ENCODE measurements at regions not wholly inside any gene's neighbourhood (a gene's known extent, or its start where the extent isn't known, plus 50 kb on each side); places are given as distances from the start of the nearest gene placed in this dataset.

- no peak for DNase-seq
These were observed 511.2 kb downstream of the EIPR1 start for GRCh38 chr2:2866459-2866858.

GRCh38 chr2:2862386-2862785 is 515.2 kb downstream of the EIPR1 start:
- DNase-seq: no peak

DNA sequence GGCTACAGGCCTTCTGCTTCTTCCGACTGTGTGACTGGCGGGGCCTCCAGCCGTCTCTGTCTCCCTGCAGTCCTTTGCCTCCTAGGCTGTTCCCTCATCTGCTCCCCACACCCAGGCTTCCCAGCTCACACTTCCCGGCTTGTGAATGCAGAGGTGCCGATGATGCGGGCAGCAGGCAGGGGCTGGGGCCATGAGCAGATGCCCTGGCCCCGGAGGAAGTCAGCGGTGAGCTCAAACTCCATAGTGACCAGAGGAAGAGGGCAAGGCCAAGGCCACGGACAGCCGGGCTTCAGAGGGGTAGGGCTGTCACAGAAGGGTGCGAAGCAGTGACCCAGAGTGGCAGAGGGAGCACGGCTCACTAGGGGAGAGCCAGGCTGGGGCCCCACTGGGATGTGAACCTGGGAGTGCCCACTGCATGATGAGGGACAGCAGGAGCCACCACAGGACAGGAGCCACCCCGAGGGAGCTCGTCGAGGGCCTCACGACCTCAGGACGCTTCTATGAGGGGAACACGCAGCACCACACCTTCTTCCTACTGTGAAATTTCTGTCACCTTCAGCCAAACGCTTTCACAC is 515.9 kb downstream of the EIPR1 start:
- DNase-seq: no peak

DNA sequence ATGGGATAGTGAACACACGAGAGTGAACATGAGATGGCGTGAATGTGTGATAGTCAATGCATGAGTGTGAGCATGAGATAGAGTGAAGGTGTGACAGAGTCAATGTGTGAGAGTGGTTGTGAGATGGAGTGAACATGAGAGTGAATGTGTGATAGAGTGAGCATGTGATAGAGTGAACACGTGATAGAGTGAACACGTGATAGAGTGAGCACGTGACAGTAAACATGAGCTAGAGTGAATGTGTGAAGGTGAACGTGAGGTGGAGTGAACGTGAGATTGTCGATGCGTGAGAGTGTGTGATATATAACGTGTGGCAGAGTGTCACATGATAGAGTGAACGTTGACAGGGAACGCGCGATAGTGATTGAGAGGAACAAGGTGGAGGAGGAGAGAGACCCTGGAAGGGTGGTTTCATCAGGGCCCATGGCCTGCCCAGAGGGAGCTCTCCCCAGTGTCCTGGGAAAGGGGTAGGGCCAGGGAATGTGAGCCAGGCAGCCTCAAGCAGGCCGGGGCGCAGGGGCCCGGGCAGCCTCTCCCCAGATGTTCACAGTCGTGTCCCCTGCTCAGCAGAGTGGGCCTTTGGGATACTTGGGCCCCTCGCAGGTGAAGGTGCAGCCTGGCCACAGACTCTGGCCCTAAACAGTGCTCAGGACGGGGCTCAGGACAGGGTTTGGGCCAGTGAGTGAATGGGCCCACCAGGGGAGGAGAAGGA is 516.9 kb downstream of the EIPR1 start:
- DNase-seq: no peak

DNA sequence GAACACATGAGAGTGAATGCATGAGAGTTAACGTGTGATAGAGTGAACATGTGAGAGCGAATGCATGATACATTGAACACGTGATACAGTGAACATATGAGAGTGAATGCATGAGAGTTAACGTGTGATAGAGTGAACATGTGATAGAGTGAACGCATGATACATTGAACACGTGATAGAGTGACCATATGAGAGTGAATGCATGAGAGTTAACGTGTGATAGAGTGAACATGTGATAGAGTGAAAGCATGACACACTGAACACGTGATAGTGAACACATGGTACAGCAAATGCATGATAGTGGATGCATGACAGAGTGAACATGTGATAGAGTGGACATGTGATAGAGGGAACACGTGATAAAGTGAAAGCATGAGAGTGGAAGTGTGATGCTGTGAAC is 517.9 kb downstream of the EIPR1 start:
- DNase-seq: no peak

DNA sequence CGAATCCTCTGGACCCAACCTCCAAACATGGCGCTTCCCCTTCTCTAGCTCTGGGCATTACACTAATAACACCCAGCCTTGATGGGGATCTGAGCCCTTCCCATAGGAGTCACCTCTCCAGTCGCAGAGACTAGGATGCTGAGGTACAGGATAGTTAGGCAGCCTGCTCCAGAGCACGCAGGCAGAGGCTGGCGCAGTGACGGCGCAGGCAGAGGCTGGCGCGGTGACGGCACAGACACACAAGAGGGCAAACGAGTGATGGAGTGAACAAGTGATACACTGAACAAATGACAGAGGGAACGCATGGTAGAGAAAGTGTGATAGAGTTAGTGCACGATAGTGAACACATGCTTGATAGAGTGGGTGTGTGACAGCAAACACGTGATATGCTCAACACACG is 518.5 kb downstream of the EIPR1 start:
- DNase-seq: no peak

GRCh38 chr2:2856723-2857415 is 520.7 kb downstream of the EIPR1 start:
- no peak for DNase-seq

GRCh38 chr2:2855297-2855696 is 522.3 kb downstream of the EIPR1 start:
- DNase-seq: no peak

GRCh38 chr2:2853346-2853745 is 522.3 kb upstream of the MYT1L start:
- DNase-seq: no peak

DNA sequence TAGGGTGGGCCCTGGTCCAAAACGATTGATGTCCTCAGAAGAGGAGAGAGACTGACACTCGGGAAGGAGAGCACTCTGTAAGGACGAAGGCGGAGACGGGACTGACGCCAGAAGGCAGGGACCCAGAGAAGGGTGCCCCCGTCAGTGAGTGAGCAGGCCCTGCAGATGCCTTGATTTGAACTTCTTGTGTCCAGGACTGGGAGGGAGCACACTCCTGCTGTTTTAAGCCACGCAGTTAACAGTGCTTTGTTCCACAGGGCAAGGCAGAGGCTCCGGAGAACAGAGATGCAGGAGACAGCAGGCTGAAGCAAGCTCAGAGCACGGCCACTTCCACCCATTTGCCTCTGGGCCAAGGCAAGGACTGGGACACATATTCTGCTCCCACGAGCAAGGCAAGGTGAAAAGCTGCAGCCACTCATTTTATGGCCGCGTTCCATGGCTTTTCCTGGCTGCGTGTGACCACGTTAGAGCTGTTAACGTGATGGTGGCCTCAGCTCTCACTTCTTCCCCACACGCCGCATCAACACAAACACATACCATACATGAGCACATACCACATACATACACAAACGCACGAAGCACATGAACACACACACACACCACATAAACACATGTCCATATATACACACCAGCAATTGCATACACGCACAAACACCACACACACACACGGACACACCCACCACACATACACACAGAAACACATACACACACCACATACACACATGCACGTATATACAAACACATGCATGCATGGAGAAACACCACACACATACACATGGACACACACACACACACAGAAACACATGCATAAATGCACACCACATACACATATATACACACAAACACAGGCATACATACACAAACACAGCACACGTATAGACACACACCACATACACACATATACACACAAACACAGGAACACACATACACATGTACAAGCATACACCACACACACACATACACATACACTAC is 521.0 kb upstream of the MYT1L start:
- DNase-seq: no peak

GRCh38 chr2:2851316-2851715 is 520.2 kb upstream of the MYT1L start:
- DNase-seq: no peak

GRCh38 chr2:2850859-2851258 is 519.8 kb upstream of the MYT1L start:
- no peak for DNase-seq

- DNase-seq: no peak
These were observed 519.2 kb upstream of the MYT1L start for GRCh38 chr2:2850218-2850755.

DNA sequence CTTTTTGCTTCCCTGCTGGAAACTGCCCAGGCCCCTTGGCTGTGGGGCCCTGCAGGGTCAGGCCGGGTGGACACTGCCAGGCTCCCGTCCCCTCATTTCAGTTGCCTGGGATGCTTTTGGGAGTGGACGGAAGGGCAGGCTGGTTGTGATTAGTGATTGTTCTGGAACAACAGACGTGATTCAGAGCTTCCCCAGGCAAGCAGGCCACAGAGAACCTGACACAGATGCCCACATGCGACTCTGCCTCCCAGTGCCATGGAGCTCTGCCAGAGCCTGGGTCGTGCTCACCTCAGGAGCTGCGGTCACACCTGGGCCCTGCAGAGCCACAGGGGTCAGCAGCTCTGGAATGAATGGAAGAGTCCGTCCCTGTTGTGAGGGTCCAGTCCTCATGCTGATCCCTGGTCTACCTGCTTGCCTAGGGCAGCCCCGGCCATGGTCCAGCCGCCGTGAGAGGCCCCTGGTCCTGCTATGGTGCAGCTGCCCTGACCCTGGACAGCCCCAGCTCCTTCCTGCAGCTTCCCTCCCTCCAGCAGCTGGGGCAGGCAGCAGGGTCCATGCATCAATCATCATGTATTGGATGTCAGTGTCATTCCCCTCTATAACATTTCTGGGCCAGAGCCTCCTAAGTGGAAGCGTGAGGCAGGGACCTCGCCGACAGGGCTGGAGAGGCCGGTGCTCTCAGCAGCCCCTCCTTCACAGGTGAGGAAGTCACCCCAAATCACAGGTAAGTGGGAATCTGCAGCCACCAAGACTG is 518.6 kb upstream of the MYT1L start:
- no peak for DNase-seq

DNA sequence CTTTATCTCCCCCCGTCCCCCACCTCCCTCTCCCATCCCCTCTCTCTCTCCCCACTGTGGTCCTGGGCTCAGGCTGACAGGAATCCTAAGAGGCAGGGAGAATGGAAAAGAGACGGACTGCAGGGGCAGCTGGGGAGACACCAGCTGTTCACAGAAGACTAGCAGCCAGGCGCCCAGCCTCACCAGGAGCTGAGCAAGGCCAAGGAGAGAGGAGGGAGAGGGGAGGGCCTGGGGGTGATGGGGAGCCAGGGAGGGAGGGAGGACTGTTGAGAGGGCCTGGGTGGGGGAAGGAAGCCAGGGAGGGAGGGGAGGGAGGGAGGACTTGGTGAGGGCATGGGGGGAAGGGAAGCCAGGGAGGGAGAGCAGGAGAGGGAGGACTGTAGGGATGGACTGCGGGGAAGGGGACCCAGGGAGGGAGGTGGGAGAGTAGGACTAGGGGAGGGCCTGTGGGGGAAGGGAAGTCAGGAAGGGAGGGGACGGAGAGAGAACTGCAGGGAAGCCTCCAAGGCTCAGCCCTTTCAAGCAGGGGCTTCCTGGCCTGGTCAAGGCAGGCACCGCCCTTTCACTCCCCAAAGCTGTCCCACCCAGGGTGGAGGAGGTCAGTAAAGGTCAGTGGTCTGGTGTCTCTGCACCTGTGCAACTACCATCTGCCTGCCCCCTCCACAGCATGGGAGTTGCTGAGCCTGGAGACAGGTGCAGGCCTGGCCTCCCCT is 517.7 kb upstream of the MYT1L start:
- DNase-seq: no peak

DNA sequence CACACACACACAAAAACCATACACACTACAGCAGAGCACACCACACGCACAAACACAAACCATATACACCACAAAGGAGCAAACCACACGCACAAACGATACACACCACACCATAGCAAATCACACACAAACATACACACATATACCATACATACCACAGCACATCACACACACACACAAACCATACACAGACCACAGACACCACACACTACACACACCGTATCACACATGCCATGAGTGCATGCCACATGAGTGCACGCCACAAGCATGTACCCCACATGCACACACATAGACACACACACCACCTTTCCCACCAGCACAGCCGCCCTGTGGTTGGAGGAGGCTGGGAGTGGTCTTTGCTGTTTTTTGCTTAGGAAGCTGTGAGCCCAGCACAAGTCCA is 517.1 kb upstream of the MYT1L start:
- DNase-seq: no peak

- no peak for DNase-seq
These were observed 516.2 kb upstream of the MYT1L start for GRCh38 chr2:2847209-2847676.

- no peak for DNase-seq
These were observed 515.5 kb upstream of the MYT1L start for GRCh38 chr2:2846332-2847208.

GRCh38 chr2:2845806-2846315 is 514.8 kb upstream of the MYT1L start:
- DNase-seq: no peak

- DNase-seq: no peak
These were observed 514.2 kb upstream of the MYT1L start for GRCh38 chr2:2845267-2845666.
